ENCODE measurements at regions not wholly inside any gene's neighbourhood (a gene's known extent, or its start where the extent isn't known, plus 50 kb on each side); places are given as distances from the start of the nearest gene placed in this dataset.

DNA sequence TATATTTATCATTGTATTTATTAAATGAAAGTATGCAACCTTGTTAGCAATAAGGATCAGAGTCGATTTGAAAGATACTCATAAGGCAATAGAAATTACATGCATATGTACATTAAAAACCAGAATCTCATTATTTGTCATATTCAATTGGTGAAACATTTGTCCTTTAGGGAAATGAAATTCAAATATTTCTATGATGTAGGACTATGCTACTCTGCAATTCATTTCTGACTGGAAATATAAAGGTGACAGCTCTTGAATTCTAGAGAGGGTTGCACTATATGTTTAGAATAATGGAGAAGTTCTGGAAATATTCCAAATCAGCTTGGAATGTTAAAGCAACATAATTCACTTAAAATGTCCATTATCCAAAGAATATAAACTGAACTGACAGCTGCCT is 1519.8 kb downstream of the ARAP2 start:
- no peak for TF ChIP-seq POLR2A (IDR thresholded peaks at IDR 0.05; ENCODE audit: low read depth, low read length)
- no peak for TF ChIP-seq POLR2AphosphoS5 (IDR thresholded peaks at IDR 0.05; ENCODE audit: low read depth, low read length)
